DND-41 (cell line): ENCODE measurements at regions not wholly inside any gene's neighbourhood (a gene's known extent, or its start where the extent isn't known, plus 50 kb on each side); places are given as distances from the start of the nearest gene placed in this dataset.

Experiments used
- EZH2 ChIP-seq: IDR thresholded peaks from 3 replicates; pipeline ENCODE4 v1.6.1; 2012; ENCODE audit warnings: borderline replicate concordance, low read depth, mild to moderate bottlenecking, moderate library complexity, low read length, inconsistent platforms; ENCODE audit not compliant: severe bottlenecking
- TF ChIP-seq, protein P1 (sequence below): IDR thresholded peaks from 2 replicates; pipeline ENCODE4 v1.5.1; 2012; ENCODE audit warnings: borderline replicate concordance, low read length, moderate library complexity, mild to moderate bottlenecking; ENCODE audit not compliant: poor library complexity, severe bottlenecking; ENCODE audit errors: extremely low read depth

DNA sequence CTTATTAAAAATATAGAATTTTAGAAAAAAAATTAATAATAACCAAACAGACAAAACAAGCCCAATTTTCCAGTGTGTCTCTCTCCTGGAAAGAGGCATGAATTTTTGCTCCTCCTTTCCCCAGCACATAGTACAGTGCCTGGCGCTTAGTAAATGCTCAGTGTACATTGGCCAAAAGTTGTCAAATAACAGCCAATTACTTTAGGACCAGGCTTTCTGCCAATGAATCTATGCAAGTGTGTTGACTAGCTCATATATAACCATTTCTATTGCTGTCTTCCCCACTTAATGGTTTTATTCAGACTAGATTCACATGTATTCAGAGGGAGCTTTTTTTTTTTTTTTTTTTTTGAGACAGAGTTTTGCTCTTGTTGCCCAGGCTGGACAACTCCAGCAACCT is 120.1 kb upstream of the CD180 start:
- TF ChIP-seq, protein P1, sequence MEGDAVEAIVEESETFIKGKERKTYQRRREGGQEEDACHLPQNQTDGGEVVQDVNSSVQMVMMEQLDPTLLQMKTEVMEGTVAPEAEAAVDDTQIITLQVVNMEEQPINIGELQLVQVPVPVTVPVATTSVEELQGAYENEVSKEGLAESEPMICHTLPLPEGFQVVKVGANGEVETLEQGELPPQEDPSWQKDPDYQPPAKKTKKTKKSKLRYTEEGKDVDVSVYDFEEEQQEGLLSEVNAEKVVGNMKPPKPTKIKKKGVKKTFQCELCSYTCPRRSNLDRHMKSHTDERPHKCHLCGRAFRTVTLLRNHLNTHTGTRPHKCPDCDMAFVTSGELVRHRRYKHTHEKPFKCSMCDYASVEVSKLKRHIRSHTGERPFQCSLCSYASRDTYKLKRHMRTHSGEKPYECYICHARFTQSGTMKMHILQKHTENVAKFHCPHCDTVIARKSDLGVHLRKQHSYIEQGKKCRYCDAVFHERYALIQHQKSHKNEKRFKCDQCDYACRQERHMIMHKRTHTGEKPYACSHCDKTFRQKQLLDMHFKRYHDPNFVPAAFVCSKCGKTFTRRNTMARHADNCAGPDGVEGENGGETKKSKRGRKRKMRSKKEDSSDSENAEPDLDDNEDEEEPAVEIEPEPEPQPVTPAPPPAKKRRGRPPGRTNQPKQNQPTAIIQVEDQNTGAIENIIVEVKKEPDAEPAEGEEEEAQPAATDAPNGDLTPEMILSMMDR = no peak
- no peak for TF ChIP-seq EZH2
